ENCODE measurements at regions not wholly inside any gene's neighbourhood (a gene's known extent, or its start where the extent isn't known, plus 50 kb on each side); places are given as distances from the start of the nearest gene placed in this dataset.

DNA sequence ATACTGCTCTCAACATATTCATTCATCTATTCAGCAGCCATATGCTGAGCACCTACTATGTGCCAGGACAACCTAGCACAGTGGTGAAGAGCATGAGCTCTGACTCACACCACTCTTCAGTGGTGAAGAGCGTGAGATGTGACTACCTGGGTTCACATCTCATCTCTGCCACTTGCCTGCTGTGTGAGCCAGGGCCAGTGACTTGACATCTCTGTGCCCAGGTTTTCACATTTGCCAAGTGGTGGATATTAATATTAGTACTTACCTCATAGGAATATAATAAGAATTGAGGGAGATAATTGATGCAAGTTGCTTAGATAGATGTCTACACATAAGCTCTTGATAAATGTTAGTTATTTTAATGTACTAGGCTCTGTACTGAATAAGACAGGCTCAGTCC, 488.9 kb downstream of the PTPRU start:
- no peak for TF ChIP-seq SUZ12 (IDR thresholded peaks at IDR 0.05; ENCODE audit: extremely low read depth, insufficient read depth, insufficient read length)
- TF ChIP-seq ZNF274 (IDR thresholded peaks at IDR 0.05; ENCODE audit: low read depth, low read length) = no peak

Data from NT2/D1 (cell line).